HepG2 (cell line): ENCODE measurements at regions not wholly inside any gene's neighbourhood (a gene's known extent, or its start where the extent isn't known, plus 50 kb on each side); places are given as distances from the start of the nearest gene placed in this dataset.
"Not testable (repeated sequence)": the region's sequence is repeated elsewhere in the genome, so short reads cannot be mapped to it uniquely, and the experiment has no call there.

Experiments
- ATAC-seq: fragments of 200-7000 bp; cut with Tn5 transposase; 3 replicates; pipeline ENCODE4 v1.9.1; 2020; ENCODE audit warnings: mild to moderate bottlenecking, moderate library complexity
- BruUV-seq: library from RNA; stranded (reverse); fragments of 400-500 nt; replicated peaks from 2 replicates; lab custom pipeline; 2021; lab: Mats Ljungman, UMichigan
- CTCF ChIA-PET: fragments of 300-600 bp; formaldehyde crosslinking; extraction: SDS; loops from one replicate; lab custom pipeline; 2021; ENCODE audit warnings: low total read pairs, inconsistent platforms, low intra/inter-chr PET ratio; lab: Yijun Ruan, JAX
- POLR2A ChIA-PET: fragments of 350-600 bp; sonication (Branson Sonifier 250); formaldehyde crosslinking; loops from one replicate; lab custom pipeline; 2020; ENCODE audit warnings: antibody characterized with exemption, inconsistent platforms; lab: Yijun Ruan, JAX
- DNase-seq: peaks from one replicate; pipeline ENCODE4 v3.0.0-alpha.2; 2015; ENCODE audit warnings: low spot score
- FAIRE-seq: peaks from 3 replicates; lab custom pipeline; 2011; peaks lifted over from hg19 to GRCh38; lab: Jason Lieb, UNC
- H2AFZ ChIP-seq: one replicate; pipeline ENCODE4 v1.6.1; 2011; ENCODE audit warnings: low read length, inconsistent platforms
- H3K27ac ChIP-seq: fragments of 300-600 bp; 3 replicates; pipeline ENCODE4 v1.8.0; 2011; ENCODE audit warnings: mixed run types, mild to moderate bottlenecking, mixed read lengths, low read length, inconsistent platforms; ENCODE audit not compliant: insufficient read depth; ENCODE audit errors: extremely low read length
- H3K27me3 ChIP-seq, 2 experiments: fragments of 200-600 bp in 1 of 2; 2 replicates in 1 of 2; 3 replicates in 1 of 2; pipeline versions ENCODE4 v1.6.0 to v1.8.0; 2011; ENCODE audit warnings: low read length in 2 of 2, mild to moderate bottlenecking in 2 of 2, moderate library complexity in 2 of 2, inconsistent platforms in 1 of 2; ENCODE audit not compliant: insufficient read depth in 2 of 2, control insufficient read depth in 1 of 2
- H3K36me3 ChIP-seq, 2 experiments: fragments of 200-600 bp in 1 of 2; replicated peaks in 1 of 2; 2 replicates in 1 of 2; 3 replicates in 1 of 2; pipeline versions ENCODE4 v1.5.1 to v1.8.0; 2011; ENCODE audit warnings: low read length in 2 of 2, inconsistent platforms in 1 of 2; ENCODE audit not compliant: insufficient read depth in 2 of 2, control insufficient read depth in 1 of 2
- H3K4me1 ChIP-seq: 2 replicates; pipeline ENCODE4 v1.5.1; 2012; ENCODE audit warnings: low read length, inconsistent platforms; ENCODE audit not compliant: insufficient read depth
- H3K4me2 ChIP-seq: 2 replicates; pipeline ENCODE4 v1.6.0; 2011; ENCODE audit warnings: low read depth, low read length, inconsistent platforms
- H3K4me3 ChIP-seq, 3 experiments: fragments of 200-600 bp in 1 of 3; sonication (generic), shearing (Covaris generic) in 1 of 3; replicated peaks in 1 of 3; 2 replicates each; pipeline ENCODE4 v1.5.1; 2011 to 2016; ENCODE audit warnings: low read length in 3 of 3, inconsistent platforms in 2 of 3, low read depth in 2 of 3, mild to moderate bottlenecking in 2 of 3, control low read depth in 1 of 3, mixed read lengths in 1 of 3; ENCODE audit not compliant: insufficient read depth in 1 of 3
- H3K79me2 ChIP-seq: one replicate; pipeline ENCODE4 v1.6.1; 2011; ENCODE audit warnings: low read length, inconsistent platforms; ENCODE audit not compliant: insufficient read depth
- H3K9ac ChIP-seq: 2 replicates; pipeline ENCODE4 v1.6.0; 2011; ENCODE audit warnings: mild to moderate bottlenecking, low read depth, low read length, inconsistent platforms; ENCODE audit not compliant: insufficient read depth
- H3K9me3 ChIP-seq: 2 replicates; pipeline ENCODE4 v1.5.1; 2012; ENCODE audit warnings: mild to moderate bottlenecking, low read length
- H4K20me1 ChIP-seq: 2 replicates; pipeline ENCODE4 v1.6.0; 2011; ENCODE audit warnings: inconsistent platforms, mild to moderate bottlenecking, low read length, moderate library complexity; ENCODE audit not compliant: insufficient read depth
- HNRNPK ChIP-seq: fragments of 200-400 bp; formaldehyde crosslinking; IDR thresholded peaks from 2 replicates; pipeline ENCODE4 v1.6.1; 2018; ENCODE audit warnings: low read length, low read depth, moderate library complexity, mild to moderate bottlenecking; ENCODE audit not compliant: poor library complexity, severe bottlenecking
- ZNF207 ChIP-seq: fragments of 450-650 bp; IDR thresholded peaks from 2 replicates; pipeline ENCODE4 v1.6.1; 2016; ENCODE audit warnings: antibody characterized with exemption, borderline replicate concordance
- WGBS: methylation state at CpG from one replicate; pipeline ENCODE4 v1.1.6; 2017; ENCODE audit warnings: low lambda C conversion rate; 5-methylcytosine and 5-hydroxymethylcytosine counted together
- in situ Hi-C: cut with HindIII; loops from 2 replicates; pipeline ENCODE4 v1.10.0; 2017; ENCODE audit warnings: low pct_unique_long_range_greater_than_20kb; ENCODE audit not compliant: extremely low pct_ligation_motif_present
- intact Hi-C: fragments of 100-400 bp; cut with micrococcal nuclease; formaldehyde crosslinking; loops from one replicate; pipeline ENCODE4 v1.10.0; 2022; ENCODE audit not compliant: unreplicated experiment

GRCh38 chr20:30513050-30513628, 744.3 kb upstream of the DEFB115 start:
- FAIRE-seq (no peak), ATAC-seq (no peak; the same call in 2 of the 3 replicates), DNase-seq (no peak)
- Histone ChIP-seq H3K36me3 (no peaks in the 10 kb centered on the region), H3K27ac (no peak overlapping the region), H3K4me2 (no peak overlapping the region), H3K9me3 (peaks cover 40% of the 10 kb centered on the region), H3K4me1 (no peaks in the 10 kb centered on the region), H3K4me3 (no peak overlapping the region), H2AFZ (no peak overlapping the region), H3K79me2 (no peaks in the 10 kb centered on the region), H4K20me1 (no peaks in the 10 kb centered on the region), H3K27me3 (no peaks in the 10 kb centered on the region), H3K9ac (no peak overlapping the region)
- TF ChIP-seq HNRNPK (peak; percentile 25), ZNF207 (no peak)
- POLR2A ChIA-PET = no interaction called here
- CTCF ChIA-PET = no interaction called here
- 60% methylated on average over 38 of the region's 38 CpGs for WGBS
- intact Hi-C loops (no loop called here), in situ Hi-C loops (no loop called here)
- BruUV-seq = no TSS peak

GRCh38 chr20:30515915-30516314, 741.5 kb upstream of the DEFB115 start:
- DNase-seq, H3K4me1 ChIP-seq, ATAC-seq, H2AFZ ChIP-seq, CTCF ChIA-PET, H3K36me3 ChIP-seq, intact Hi-C loops, H3K27me3 ChIP-seq, H4K20me1 ChIP-seq, POLR2A ChIA-PET, FAIRE-seq, H3K9ac ChIP-seq, H3K4me2 ChIP-seq, BruUV-seq, H3K79me2 ChIP-seq, H3K27ac ChIP-seq, H3K4me3 ChIP-seq, in situ Hi-C loops: not testable (repeated sequence)
- peaks cover 37% of the 10 kb centered on the region for H3K9me3 ChIP-seq
- 58% methylated on average over 13 of the region's 13 CpGs for WGBS

GRCh38 chr20:30518906-30519305, 738.6 kb upstream of the DEFB115 start:
- DNase-seq, intact Hi-C loops, H3K27me3 ChIP-seq: not testable (repeated sequence)

GRCh38 chr20:30521686-30522415, 735.6 kb upstream of the DEFB115 start:
- H3K27me3 ChIP-seq, H3K79me2 ChIP-seq, BruUV-seq, H3K9ac ChIP-seq, FAIRE-seq, H2AFZ ChIP-seq, intact Hi-C loops, H3K4me3 ChIP-seq, H3K4me2 ChIP-seq, H3K36me3 ChIP-seq, H4K20me1 ChIP-seq, H3K27ac ChIP-seq, POLR2A ChIA-PET, ATAC-seq, H3K9me3 ChIP-seq, H3K4me1 ChIP-seq, CTCF ChIA-PET, DNase-seq, in situ Hi-C loops: not testable (repeated sequence)
- WGBS = 32% methylated on average over 15 of the region's 15 CpGs

More at GRCh38 chr20:30518906-30519305, 738.6 kb upstream of the DEFB115 start:
- H3K79me2 ChIP-seq, H3K9me3 ChIP-seq, H3K9ac ChIP-seq, ATAC-seq, H4K20me1 ChIP-seq, in situ Hi-C loops, BruUV-seq, POLR2A ChIA-PET, H3K27ac ChIP-seq, H2AFZ ChIP-seq, H3K4me3 ChIP-seq, H3K4me1 ChIP-seq, CTCF ChIA-PET, FAIRE-seq, H3K4me2 ChIP-seq, H3K36me3 ChIP-seq: not testable (repeated sequence)
- WGBS = 52% methylated on average over 10 of the region's 10 CpGs
